ENCODE measurements at regions not wholly inside any gene's neighbourhood (a gene's known extent, or its start where the extent isn't known, plus 50 kb on each side); places are given as distances from the start of the nearest gene placed in this dataset.

GRCh38 chr2:12978066-12978835 is 261.5 kb downstream of the TRIB2 start:
- TF ChIP-seq, protein P1, sequence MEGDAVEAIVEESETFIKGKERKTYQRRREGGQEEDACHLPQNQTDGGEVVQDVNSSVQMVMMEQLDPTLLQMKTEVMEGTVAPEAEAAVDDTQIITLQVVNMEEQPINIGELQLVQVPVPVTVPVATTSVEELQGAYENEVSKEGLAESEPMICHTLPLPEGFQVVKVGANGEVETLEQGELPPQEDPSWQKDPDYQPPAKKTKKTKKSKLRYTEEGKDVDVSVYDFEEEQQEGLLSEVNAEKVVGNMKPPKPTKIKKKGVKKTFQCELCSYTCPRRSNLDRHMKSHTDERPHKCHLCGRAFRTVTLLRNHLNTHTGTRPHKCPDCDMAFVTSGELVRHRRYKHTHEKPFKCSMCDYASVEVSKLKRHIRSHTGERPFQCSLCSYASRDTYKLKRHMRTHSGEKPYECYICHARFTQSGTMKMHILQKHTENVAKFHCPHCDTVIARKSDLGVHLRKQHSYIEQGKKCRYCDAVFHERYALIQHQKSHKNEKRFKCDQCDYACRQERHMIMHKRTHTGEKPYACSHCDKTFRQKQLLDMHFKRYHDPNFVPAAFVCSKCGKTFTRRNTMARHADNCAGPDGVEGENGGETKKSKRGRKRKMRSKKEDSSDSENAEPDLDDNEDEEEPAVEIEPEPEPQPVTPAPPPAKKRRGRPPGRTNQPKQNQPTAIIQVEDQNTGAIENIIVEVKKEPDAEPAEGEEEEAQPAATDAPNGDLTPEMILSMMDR (conservative IDR thresholded peaks at IDR 0.05), result no peak
- no peak for TF ChIP-seq ZFX (IDR thresholded peaks at IDR 0.05)

Measured in C4-2B (cell line).